GM06990 (cell line): ENCODE measurements at regions not wholly inside any gene's neighbourhood (a gene's known extent, or its start where the extent isn't known, plus 50 kb on each side); places are given as distances from the start of the nearest gene placed in this dataset.

Experiments used
- DNase-seq: peaks from one replicate; pipeline ENCODE4 v3.0.0-alpha.2; 2011; ENCODE audit not compliant: insufficient read length; ENCODE audit errors: extremely low read depth
- H3K27me3 ChIP-seq: replicated peaks from 2 replicates; pipeline ENCODE4 v1.6.0; 2011; ENCODE audit warnings: low read length; ENCODE audit not compliant: control insufficient read depth, insufficient read depth
- H3K36me3 ChIP-seq: 2 replicates; pipeline ENCODE4 v1.5.1; 2011; ENCODE audit warnings: low read length; ENCODE audit not compliant: control insufficient read depth, insufficient read depth
- H3K4me3 ChIP-seq: replicated peaks from 2 replicates; pipeline ENCODE4 v1.5.1; 2011; ENCODE audit warnings: low read depth, mild to moderate bottlenecking, control low read depth, low read length
- TF ChIP-seq, protein P1 (sequence below): IDR thresholded peaks from 2 replicates; pipeline ENCODE4 v1.5.1; 2011; ENCODE audit warnings: low read length, control low read depth, mild to moderate bottlenecking, inconsistent platforms; ENCODE audit not compliant: insufficient read depth, poor library complexity, severe bottlenecking

DNA sequence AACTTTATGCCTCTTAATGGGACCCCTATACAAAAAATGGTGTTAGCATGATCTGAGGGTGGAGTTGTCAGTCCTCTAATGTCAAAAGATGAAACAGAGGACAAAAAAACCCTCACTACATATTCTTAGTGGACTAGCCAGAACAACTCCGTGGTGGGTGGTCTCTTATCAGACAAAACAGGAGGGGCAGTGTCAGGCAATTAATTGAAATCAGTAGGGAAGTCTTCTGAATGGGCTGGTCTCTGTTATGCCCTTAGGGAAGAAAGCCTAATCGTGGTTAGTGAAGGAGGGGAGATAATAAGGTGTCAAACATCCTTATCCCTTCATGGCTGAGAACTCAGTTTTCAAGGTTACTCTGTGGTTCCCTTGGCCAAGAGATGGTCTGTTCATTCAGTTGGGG is 909.4 kb downstream of the GRID1 start:
- Histone ChIP-seq H3K27me3 (no peaks in the 10 kb centered on the region), H3K36me3 (no peaks in the 10 kb centered on the region), H3K4me3 (no peak overlapping the region)
- TF ChIP-seq, protein P1, sequence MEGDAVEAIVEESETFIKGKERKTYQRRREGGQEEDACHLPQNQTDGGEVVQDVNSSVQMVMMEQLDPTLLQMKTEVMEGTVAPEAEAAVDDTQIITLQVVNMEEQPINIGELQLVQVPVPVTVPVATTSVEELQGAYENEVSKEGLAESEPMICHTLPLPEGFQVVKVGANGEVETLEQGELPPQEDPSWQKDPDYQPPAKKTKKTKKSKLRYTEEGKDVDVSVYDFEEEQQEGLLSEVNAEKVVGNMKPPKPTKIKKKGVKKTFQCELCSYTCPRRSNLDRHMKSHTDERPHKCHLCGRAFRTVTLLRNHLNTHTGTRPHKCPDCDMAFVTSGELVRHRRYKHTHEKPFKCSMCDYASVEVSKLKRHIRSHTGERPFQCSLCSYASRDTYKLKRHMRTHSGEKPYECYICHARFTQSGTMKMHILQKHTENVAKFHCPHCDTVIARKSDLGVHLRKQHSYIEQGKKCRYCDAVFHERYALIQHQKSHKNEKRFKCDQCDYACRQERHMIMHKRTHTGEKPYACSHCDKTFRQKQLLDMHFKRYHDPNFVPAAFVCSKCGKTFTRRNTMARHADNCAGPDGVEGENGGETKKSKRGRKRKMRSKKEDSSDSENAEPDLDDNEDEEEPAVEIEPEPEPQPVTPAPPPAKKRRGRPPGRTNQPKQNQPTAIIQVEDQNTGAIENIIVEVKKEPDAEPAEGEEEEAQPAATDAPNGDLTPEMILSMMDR = no peak
- no peak for DNase-seq

DNA sequence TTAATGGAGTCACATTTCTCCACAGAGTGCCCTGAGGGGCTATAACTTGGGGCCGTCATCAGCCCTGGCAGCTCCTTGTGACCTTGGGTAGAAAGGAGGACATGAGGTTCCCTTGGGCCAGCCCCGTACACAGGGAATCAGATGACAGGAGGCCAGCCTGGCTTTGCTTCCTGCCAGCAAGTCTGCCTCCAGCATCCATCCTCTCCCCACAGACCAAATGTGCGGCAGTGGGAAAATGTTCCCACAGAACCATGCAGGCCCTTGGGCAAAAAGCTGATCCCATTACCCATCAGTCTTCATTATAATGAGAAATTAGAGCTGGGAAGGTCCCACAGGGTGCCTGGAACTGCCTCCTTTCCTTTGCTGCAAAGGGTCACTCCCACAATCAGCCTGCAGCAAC is 908.3 kb downstream of the GRID1 start:
- no peaks in the 10 kb centered on the region for H3K27me3 ChIP-seq
- TF ChIP-seq, protein P1 = no peak
- H3K4me3 ChIP-seq = no peak overlapping the region
- DNase-seq = no peak
- H3K36me3 ChIP-seq = no peaks in the 10 kb centered on the region

DNA sequence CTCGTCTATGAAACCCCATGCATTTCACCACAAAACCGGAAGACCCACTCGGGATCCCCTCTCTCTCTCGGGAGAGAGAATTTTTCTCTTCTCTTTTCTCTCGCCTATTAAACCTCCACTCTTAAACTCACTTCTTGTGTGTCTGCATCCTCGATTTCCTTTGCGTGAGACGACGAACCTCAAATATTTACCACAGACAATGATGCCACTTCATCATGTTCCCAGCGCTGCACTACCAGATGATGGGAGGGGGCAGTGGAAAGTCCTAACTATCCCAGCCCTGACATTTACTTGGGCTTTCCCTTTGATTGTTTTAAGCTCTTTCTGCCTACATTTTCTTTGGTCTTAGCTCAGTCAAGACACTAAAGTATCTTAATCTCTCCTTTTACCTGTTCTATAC is 906.7 kb downstream of the GRID1 start:
- DNase-seq = no peak
- no peaks in the 10 kb centered on the region for H3K36me3 ChIP-seq
- H3K27me3 ChIP-seq = no peaks in the 10 kb centered on the region
- TF ChIP-seq, protein P1 = no peak
- no peak overlapping the region for H3K4me3 ChIP-seq

DNA sequence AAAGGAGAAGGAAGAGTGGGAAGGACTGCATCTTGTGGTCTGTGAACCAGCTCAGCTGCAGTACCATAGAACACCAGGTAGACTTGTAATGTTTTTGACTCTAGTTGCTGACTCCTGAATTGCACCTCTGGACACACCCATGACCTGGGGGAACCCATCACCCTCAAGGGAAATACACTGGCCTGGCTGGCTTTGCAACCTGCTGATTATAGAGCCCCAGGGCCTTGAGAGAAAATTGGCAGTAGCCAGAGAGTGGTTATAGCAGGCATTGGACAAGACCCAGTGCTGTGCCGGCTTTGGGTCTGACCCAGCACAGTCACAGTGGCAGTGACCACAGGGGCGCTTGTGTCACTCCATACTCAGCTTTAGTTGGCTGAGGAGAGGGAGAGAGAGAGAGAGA is 902.3 kb downstream of the GRID1 start:
- no peak overlapping the region for H3K4me3 ChIP-seq
- no peaks in the 10 kb centered on the region for H3K27me3 ChIP-seq
- TF ChIP-seq, protein P1 = no peak
- DNase-seq = no peak
- no peaks in the 10 kb centered on the region for H3K36me3 ChIP-seq

DNA sequence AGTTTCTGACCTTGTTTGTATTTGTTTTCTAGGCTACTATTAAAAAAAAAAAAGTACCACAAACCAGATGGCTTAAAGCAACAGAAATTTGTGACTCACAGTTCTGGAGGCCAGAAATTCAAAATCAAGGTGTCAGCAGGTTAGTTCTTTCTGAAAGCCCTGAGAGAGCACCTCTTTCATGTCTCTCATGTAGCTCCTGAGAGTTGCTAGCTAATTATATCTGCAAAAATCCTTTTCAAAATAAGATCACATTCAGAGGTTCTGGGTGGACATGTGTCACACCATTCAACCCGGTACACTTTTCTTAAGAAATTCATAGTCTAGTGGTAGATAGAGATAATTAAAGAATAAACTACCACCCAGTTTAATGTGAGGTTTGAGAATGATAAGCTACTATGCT is 888.6 kb downstream of the GRID1 start:
- TF ChIP-seq, protein P1 = no peak
- H3K36me3 ChIP-seq = no peaks in the 10 kb centered on the region
- no peaks in the 10 kb centered on the region for H3K27me3 ChIP-seq

DNA sequence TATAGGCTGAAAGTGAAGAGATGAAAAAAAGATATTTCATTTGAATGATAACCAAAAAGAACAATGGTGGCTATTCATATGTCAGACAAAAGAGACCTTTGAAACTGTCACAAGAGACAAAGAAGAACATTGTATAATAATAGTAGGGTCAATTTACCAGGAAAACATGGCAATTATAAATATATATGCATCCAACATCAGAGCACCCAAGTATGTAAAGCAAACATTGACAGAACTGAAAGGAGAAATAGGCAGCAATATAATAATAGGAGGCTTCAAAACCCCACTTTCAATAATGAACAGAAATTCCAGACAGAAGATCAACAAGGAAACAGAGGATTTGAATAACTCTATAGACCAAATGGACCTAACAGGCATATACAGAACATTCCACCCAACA is 876.2 kb downstream of the GRID1 start:
- DNase-seq = no peak

More for the DNA sequence above, 888.6 kb downstream of the GRID1 start:
- no peak for DNase-seq
- no peak overlapping the region for H3K4me3 ChIP-seq

More for the DNA sequence above, 876.2 kb downstream of the GRID1 start:
- Histone ChIP-seq H3K36me3 (no peaks in the 10 kb centered on the region), H3K27me3 (no peaks in the 10 kb centered on the region), H3K4me3 (no peak overlapping the region)
- TF ChIP-seq, protein P1 = no peak
